ENCODE measurements at regions not wholly inside any gene's neighbourhood (a gene's known extent, or its start where the extent isn't known, plus 50 kb on each side); places are given as distances from the start of the nearest gene placed in this dataset.

DNA sequence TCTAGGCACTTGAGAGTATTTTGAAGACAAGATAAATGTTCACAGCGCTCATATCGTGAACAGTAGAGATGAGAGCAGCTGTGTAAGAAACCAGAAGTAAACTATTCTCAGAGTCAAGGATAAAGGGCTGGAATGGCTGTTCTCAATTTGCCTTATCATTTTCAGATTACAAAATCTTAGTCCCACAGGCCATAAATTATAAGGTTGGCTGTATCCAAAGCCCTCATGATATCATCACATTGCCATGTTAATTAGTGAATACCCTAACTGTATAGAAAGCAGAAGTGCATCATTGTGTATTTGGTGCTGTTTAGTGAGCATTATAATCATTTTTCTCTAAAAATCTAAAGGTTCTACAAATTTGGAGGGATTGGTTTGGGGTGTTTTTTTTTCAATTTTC lies 168.9 kb upstream of the EDNRA start:
- no peak overlapping the region for H3K27ac Mint-ChIP-seq
- ChIA-PET POLR2A (interaction anchor here (0.6 kb wide), 1 partner anchor 263 kb away, joined by 4 read pairs; no protein-coding TSS in a partner anchor), CTCF (interaction anchor here (1.4 kb wide), 1 partner anchor 293 kb away, joined by 3 read pairs; no protein-coding TSS in a partner anchor)
- ATAC-seq (no peak), DNase-seq (ENCODE audit: low spot score) (no peak)
- H3K4me3 Mint-ChIP-seq, result no peak overlapping the region
- H3K27me3 Mint-ChIP-seq (ENCODE audit: low read depth), result no peaks in the 10 kb centered on the region
- 0 out of 2 replicates have a peak, but pooled peaks cover 3% of the 10 kb centered on the region for H3K9me3 Mint-ChIP-seq
- H3K36me3 Mint-ChIP-seq, result no peaks in the 10 kb centered on the region
- peaks cover 9% of the 10 kb centered on the region for H3K4me1 Mint-ChIP-seq
- TF ChIP-seq FOXK1 (CRISPR knock-in tag; IDR thresholded peaks at IDR 0.05) (no peak), EMX1 (CRISPR knock-in tag; IDR thresholded peaks at IDR 0.05) (no peak), ZBTB21 (CRISPR knock-in tag; IDR thresholded peaks at IDR 0.05; ENCODE audit: borderline replicate concordance) (no peak), ZNF121 (CRISPR knock-in tag; IDR thresholded peaks at IDR 0.05) (no peak), IRF2 (CRISPR knock-in tag; IDR thresholded peaks at IDR 0.05; ENCODE audit: borderline replicate concordance, low read depth) (no peak), ETV6 (CRISPR knock-in tag; IDR thresholded peaks at IDR 0.05) (no peak), ZNF138 (CRISPR knock-in tag; conservative IDR thresholded peaks at IDR 0.05) (no peak), CREB1 (CRISPR knock-in tag; IDR thresholded peaks at IDR 0.05) (no peak), CREM (CRISPR knock-in tag; IDR thresholded peaks at IDR 0.05) (no peak), NFATC4 (CRISPR knock-in tag; IDR thresholded peaks at IDR 0.05) (no peak), ATF2 (CRISPR knock-in tag; IDR thresholded peaks at IDR 0.05; ENCODE audit: borderline replicate concordance, low read depth) (no peak), JUN (CRISPR knock-in tag; IDR thresholded peaks at IDR 0.05) (no peak), ESRRA (CRISPR knock-in tag; IDR thresholded peaks at IDR 0.05; ENCODE audit: borderline replicate concordance) (no peak)
- TF ChIP-seq, protein P1, sequence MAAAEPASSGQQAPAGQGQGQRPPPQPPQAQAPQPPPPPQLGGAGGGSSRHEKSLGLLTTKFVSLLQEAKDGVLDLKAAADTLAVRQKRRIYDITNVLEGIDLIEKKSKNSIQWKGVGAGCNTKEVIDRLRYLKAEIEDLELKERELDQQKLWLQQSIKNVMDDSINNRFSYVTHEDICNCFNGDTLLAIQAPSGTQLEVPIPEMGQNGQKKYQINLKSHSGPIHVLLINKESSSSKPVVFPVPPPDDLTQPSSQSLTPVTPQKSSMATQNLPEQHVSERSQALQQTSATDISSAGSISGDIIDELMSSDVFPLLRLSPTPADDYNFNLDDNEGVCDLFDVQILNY (CRISPR knock-in tag; IDR thresholded peaks at IDR 0.05), result no peak

DNA sequence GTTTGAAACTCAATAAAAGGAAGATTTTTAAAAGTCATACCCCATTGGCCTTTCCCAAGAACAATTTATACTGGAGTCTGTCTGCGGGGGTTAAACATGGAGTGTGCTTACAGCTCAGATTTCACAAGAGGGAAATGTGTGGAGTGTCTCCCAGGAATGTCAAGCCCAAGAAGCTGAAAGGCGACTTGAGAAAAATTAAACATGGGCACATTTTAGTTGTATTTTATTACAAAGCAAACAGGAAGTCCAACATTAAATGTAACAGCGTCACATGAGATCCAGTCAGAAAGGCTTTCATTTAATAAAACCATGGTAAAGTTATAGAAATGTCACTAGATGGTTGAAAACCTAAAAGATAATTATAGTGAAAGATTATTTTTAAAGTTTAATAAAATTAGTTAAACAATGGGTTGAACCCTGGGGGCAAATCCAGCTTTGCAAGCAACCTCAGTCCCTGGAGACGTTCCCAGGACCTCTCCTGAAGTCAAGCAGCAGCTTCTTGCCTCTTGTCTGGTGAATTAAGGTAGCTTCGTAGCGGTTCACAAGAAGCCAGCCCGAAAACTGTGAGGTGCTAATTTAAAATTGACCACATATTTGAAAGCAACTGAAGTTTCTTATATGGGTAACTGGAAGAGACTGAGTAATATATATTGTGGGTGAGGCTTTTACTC lies 168.4 kb upstream of the EDNRA start:
- no peak for ATAC-seq
- 0 out of 2 replicates have a peak, but pooled peaks cover under 1% of the 10 kb centered on the region for H3K9me3 Mint-ChIP-seq
- DNase-seq (ENCODE audit: low spot score), result no peak
- H3K36me3 Mint-ChIP-seq, result no peaks in the 10 kb centered on the region
- peaks cover 9% of the 10 kb centered on the region for H3K4me1 Mint-ChIP-seq
- ChIA-PET POLR2A (interaction anchor here (0.6 kb wide), 1 partner anchor 262 kb away, joined by 4 read pairs; no protein-coding TSS in a partner anchor), CTCF (interaction anchor here (1.4 kb wide), 1 partner anchor 293 kb away, joined by 3 read pairs; no protein-coding TSS in a partner anchor)
- TF ChIP-seq KAT7 (CRISPR knock-in tag; IDR thresholded peaks at IDR 0.05; ENCODE audit: borderline replicate concordance) (no peak), ELF4 (CRISPR knock-in tag; IDR thresholded peaks at IDR 0.05; ENCODE audit: low read depth) (no peak), ZNF416 (CRISPR knock-in tag; IDR thresholded peaks at IDR 0.05) (no peak), MYBL2 (CRISPR knock-in tag; IDR thresholded peaks at IDR 0.05) (no peak), ZMAT4 (CRISPR knock-in tag; IDR thresholded peaks at IDR 0.05) (no peak), FOXJ3 (CRISPR knock-in tag; IDR thresholded peaks at IDR 0.05; ENCODE audit: borderline replicate concordance) (no peak), SMAD4 (CRISPR knock-in tag; IDR thresholded peaks at IDR 0.05) (no peak), GTF2I (CRISPR knock-in tag; conservative IDR thresholded peaks at IDR 0.05) (no peak), FOXP1 (CRISPR knock-in tag; IDR thresholded peaks at IDR 0.05; ENCODE audit: borderline replicate concordance) (no peak), OVOL2 (CRISPR knock-in tag; IDR thresholded peaks at IDR 0.05; ENCODE audit: borderline replicate concordance) (no peak), NFYB (CRISPR knock-in tag; conservative IDR thresholded peaks at IDR 0.05; ENCODE audit: low read depth) (no peak), SOX15 (CRISPR knock-in tag; IDR thresholded peaks at IDR 0.05) (no peak), RORB (CRISPR knock-in tag; IDR thresholded peaks at IDR 0.05) (no peak)
- TF ChIP-seq, protein P2, sequence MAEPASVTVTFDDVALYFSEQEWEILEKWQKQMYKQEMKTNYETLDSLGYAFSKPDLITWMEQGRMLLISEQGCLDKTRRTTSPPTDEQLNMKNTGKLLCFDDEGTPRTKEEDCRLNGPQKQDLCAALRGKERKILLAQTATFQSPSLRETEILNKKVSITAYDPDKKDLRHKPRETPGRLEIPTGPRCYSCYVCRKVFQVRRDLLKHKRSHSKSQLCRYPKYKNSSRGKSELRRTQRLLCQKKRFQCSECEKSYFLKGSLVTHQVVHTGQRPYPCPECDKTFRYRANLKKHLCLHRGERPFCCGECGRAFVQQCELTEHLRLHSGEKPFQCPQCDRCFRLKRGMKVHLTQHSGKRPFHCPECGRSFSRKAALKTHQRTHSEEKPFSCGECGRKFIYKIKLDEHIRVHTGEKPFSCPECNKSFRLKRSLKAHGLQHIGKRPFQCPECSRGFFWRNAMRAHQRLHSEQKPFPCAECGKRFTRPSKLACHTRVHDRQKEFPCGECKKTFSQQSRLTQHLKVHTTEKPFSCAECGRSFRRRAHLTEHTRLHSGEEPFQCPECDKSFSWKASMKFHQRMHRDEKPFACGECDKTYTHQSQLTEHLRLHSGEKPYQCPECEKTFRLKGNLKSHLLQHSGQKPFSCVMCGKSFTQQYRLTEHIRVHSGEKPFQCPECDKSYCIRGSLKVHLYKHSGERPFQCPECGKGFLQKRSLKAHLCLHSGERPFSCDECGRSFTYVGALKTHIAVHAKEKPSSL (CRISPR knock-in tag; conservative IDR thresholded peaks at IDR 0.05), result no peak
- H3K27ac Mint-ChIP-seq, result no peak overlapping the region
- H3K27me3 Mint-ChIP-seq (ENCODE audit: low read depth), result no peaks in the 10 kb centered on the region
- H3K4me3 Mint-ChIP-seq, result no peak overlapping the region

Measured in WTC11 (cell line).